Fibroblast of the aortic adventitia (primary cell): ENCODE measurements at regions not wholly inside any gene's neighbourhood (a gene's known extent, or its start where the extent isn't known, plus 50 kb on each side); places are given as distances from the start of the nearest gene placed in this dataset.

Experiments used
- DNase-seq: peaks from one replicate; pipeline ENCODE4 v3.0.0-alpha.2; 2010; ENCODE audit warnings: low read depth
- H3K4me3 ChIP-seq: 2 replicates; pipeline ENCODE4 v1.5.1; 2011; ENCODE audit warnings: low read depth, mild to moderate bottlenecking, control low read depth, low read length, moderate library complexity
- CTCF ChIP-seq: IDR thresholded peaks from 2 replicates; pipeline ENCODE4 v1.5.1; 2011; ENCODE audit warnings: mild to moderate bottlenecking, low read length, control low read depth, inconsistent platforms; ENCODE audit not compliant: insufficient read depth

DNA sequence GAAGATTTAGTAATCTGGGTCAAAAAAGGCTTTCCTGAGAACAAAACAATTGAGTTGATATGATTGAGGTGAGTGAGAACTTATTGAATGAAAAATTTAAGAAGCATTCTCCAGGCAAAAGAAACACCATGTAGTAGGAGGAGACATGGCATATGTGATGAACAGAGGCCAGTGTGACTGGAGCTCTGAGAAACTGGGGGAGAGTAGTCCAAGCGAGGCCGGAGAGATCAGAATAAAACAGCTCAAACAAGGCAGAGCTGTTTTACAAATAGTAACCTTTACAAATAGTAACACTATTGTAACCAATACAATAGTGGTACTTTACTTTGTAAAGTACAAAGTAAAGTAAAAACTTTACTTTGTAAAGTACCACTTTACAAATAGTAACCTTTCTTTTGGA, 1159.1 kb downstream of the PCDH9 start:
- no peak for TF ChIP-seq CTCF

DNA sequence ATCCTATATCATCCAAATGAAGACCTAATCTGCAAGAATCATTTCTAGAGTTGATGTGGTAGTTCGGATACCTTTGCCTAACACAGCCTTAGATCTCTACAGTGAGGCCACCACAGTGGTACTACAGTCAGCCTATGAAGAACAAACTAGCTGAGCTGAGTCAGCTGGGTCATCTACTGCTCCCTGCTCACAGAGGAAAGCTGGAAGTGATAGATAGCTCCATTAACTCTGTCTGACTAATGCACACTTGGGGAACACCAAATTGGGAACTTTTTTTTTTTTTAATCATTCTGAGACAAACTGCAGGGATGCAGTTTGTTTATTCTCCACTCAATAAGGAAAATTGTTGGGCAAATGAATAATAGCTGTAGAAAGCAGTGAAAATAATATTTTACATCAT, 1160.6 kb downstream of the PCDH9 start:
- TF ChIP-seq CTCF: no peak
- DNase-seq: no peak
- H3K4me3 ChIP-seq: no peak overlapping the region

More for the DNA sequence above, 1159.1 kb downstream of the PCDH9 start:
- no peak overlapping the region for H3K4me3 ChIP-seq
- DNase-seq: no peak

- no peak for TF ChIP-seq CTCF
- no peak overlapping the region for H3K4me3 ChIP-seq
- DNase-seq: no peak
Observed at GRCh38 chr13:66068683-66069082, 1161.5 kb downstream of the PCDH9 start.

DNA sequence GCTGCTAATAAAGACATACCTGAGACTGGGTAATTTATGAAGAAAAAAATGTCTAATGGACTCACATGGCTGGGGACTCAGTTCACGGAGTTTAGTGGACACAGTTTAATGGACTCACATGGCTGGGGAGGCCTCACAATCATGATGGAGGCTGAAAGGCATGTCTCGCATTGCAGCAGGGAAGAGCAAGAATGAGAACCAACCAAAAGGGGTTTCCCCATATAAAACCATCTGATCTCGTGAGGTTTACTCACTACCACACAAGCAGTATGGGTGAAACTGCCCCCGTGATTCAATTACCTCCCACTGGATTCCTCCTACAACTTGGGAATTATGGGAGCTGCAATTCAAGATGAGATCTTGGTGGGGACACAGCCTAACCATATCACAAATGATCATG, 1181.2 kb downstream of the PCDH9 start:
- DNase-seq: no peak
- TF ChIP-seq CTCF: no peak
- H3K4me3 ChIP-seq: no peak overlapping the region

- TF ChIP-seq CTCF: no peak
- no peak overlapping the region for H3K4me3 ChIP-seq
- peak; percentile 6 for DNase-seq
Observed at GRCh38 chr13:66040506-66040905, 1189.6 kb downstream of the PCDH9 start.

DNA sequence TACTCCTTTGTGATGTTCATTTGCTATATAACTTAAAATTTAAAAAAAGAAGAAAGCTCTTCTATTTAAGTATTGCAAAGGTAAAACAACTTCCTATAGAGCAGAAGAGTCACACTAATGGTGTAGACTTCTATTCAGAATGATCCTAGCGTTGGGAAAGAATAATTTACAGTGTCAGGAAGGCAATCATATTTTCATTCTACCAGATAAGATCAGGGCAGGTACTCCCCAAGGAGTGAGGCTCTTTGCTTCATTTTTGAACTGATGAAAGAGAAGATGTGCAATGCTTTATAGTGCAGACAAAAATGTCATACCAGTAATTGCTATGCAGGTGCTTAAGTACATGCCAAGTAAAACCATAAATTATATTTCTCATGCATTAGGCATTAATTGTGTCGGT, 1193.0 kb downstream of the PCDH9 start:
- TF ChIP-seq CTCF: no peak
- H3K4me3 ChIP-seq: no peak overlapping the region
- DNase-seq: no peak

GRCh38 chr13:66036636-66037035, 1193.5 kb downstream of the PCDH9 start:
- no peak overlapping the region for H3K4me3 ChIP-seq
- peak; percentile 25 for DNase-seq
- no peak for TF ChIP-seq CTCF
